Endothelial cell of umbilical vein (primary cell): ENCODE measurements at regions not wholly inside any gene's neighbourhood (a gene's known extent, or its start where the extent isn't known, plus 50 kb on each side); places are given as distances from the start of the nearest gene placed in this dataset.

Experiments
- BruUV-seq: library from RNA; stranded (reverse); fragments of 400-500 nt; replicated peaks from 2 replicates; lab custom pipeline; 2021; lab: Mats Ljungman, UMichigan
- CTCF ChIA-PET: fragments of 300-600, 350-600 bp; sonication (Branson Sonifier 250); formaldehyde crosslinking; loops from one replicate; lab custom pipeline; 2021; ENCODE audit warnings: antibody characterized with exemption, inconsistent platforms; lab: Charles Lee
- POLR2A ChIA-PET: fragments of 300-600, 350-600 bp; sonication (Branson Sonifier 250); formaldehyde crosslinking; loops from one replicate; lab custom pipeline; 2021; ENCODE audit warnings: antibody characterized with exemption, inconsistent platforms; lab: Charles Lee
- DNase-seq: peaks from one replicate; pipeline ENCODE4 v3.0.0-alpha.2; 2011; ENCODE audit warnings: low read depth, low spot score
- FAIRE-seq: peaks from 2 replicates; lab custom pipeline; 2011; peaks lifted over from hg19 to GRCh38; lab: Jason Lieb, UNC
- H2AFZ ChIP-seq: 2 replicates; pipeline ENCODE4 v1.6.0; 2012; ENCODE audit warnings: low read depth, low read length, control low read depth, inconsistent platforms
- H3K27ac ChIP-seq: 2 replicates; pipeline ENCODE4 v1.5.1; 2011; ENCODE audit warnings: low read depth, mild to moderate bottlenecking, control low read depth, low read length, moderate library complexity; ENCODE audit not compliant: insufficient read depth
- H3K27me3 ChIP-seq, 2 experiments: 2 replicates each; pipeline versions ENCODE4 v1.6.0 to v1.6.1; 2011; ENCODE audit warnings: low read length in 2 of 2, mixed read lengths in 1 of 2; ENCODE audit not compliant: control insufficient read depth in 2 of 2, insufficient read depth in 2 of 2
- H3K36me3 ChIP-seq, 2 experiments: 2 replicates in 1 of 2; 3 replicates in 1 of 2; pipeline ENCODE4 v1.5.1; 2011; ENCODE audit warnings: low read length in 2 of 2, mild to moderate bottlenecking in 1 of 2, moderate library complexity in 1 of 2; ENCODE audit not compliant: control insufficient read depth in 2 of 2, insufficient read depth in 2 of 2; ENCODE audit errors: extremely low read depth in 1 of 2
- H3K4me1 ChIP-seq: 3 replicates; pipeline ENCODE4 v1.5.1; 2011; ENCODE audit warnings: mild to moderate bottlenecking, low read length; ENCODE audit not compliant: control insufficient read depth, insufficient read depth; ENCODE audit errors: extremely low read depth
- H3K4me2 ChIP-seq: 2 replicates; pipeline ENCODE4 v1.6.1; 2011; ENCODE audit warnings: low read length, control low read depth, mixed read lengths; ENCODE audit not compliant: insufficient read depth
- H3K4me3 ChIP-seq, 3 experiments: fragments of 200-600 bp in 1 of 3; sonication (generic), shearing (Covaris generic) in 1 of 3; replicated peaks in 1 of 3; 2 replicates each; pipeline ENCODE4 v1.5.1; 2011 to 2016; ENCODE audit warnings: control low read depth in 3 of 3, low read length in 3 of 3, mild to moderate bottlenecking in 2 of 3, inconsistent platforms in 1 of 3, low read depth in 1 of 3, moderate library complexity in 1 of 3; ENCODE audit not compliant: insufficient read depth in 1 of 3
- H3K79me2 ChIP-seq: 2 replicates; pipeline ENCODE4 v1.6.0; 2012; ENCODE audit warnings: low read length, inconsistent platforms; ENCODE audit not compliant: control insufficient read depth, insufficient read depth
- H3K9ac ChIP-seq: replicated peaks from 2 replicates; pipeline ENCODE3; 2011; ENCODE audit warnings: low read length, control low read depth; ENCODE audit not compliant: insufficient read depth; ENCODE audit errors: extremely low read depth
- H3K9me1 ChIP-seq: replicated peaks from 3 replicates; pipeline ENCODE4 v1.6.0; 2011; ENCODE audit warnings: mild to moderate bottlenecking, low read length; ENCODE audit not compliant: control insufficient read depth, insufficient read depth; ENCODE audit errors: extremely low read depth
- H3K9me3 ChIP-seq: replicated peaks from 2 replicates; pipeline ENCODE4 v1.5.1; 2012; ENCODE audit warnings: low read length, inconsistent platforms; ENCODE audit not compliant: control insufficient read depth, insufficient read depth
- H4K20me1 ChIP-seq: replicated peaks from 2 replicates; pipeline ENCODE3; 2011; ENCODE audit warnings: mild to moderate bottlenecking, low read length; ENCODE audit not compliant: control insufficient read depth, insufficient read depth; ENCODE audit errors: extremely low read depth
- CTCF ChIP-seq, 2 donors: IDR thresholded peaks; 1 replicate in 1 of 2; 2 replicates in 1 of 2; pipeline ENCODE4 v1.5.1; 2011; ENCODE audit warnings: low read length in 2 of 2, mild to moderate bottlenecking in 2 of 2, moderate library complexity in 2 of 2, control low read depth in 1 of 2, inconsistent platforms in 1 of 2, low read depth in 1 of 2; ENCODE audit not compliant: insufficient read depth in 1 of 2; ENCODE audit errors: extremely low read depth in 1 of 2
- EZH2 ChIP-seq: IDR thresholded peaks from 2 replicates; pipeline ENCODE4 v1.6.1; 2012; ENCODE audit warnings: borderline replicate concordance, low read depth, mild to moderate bottlenecking, moderate library complexity, low read length, inconsistent platforms; ENCODE audit not compliant: severe bottlenecking
- FOS ChIP-seq: IDR thresholded peaks from 2 replicates; pipeline ENCODE4 v1.6.1; 2011; ENCODE audit warnings: mild to moderate bottlenecking, low read length, moderate library complexity, borderline replicate concordance; ENCODE audit not compliant: insufficient read depth
- GATA2 ChIP-seq: IDR thresholded peaks from 2 replicates; pipeline ENCODE4 v1.7.0; 2011; ENCODE audit warnings: low read depth, mild to moderate bottlenecking, moderate library complexity, mixed read lengths, low read length; ENCODE audit not compliant: insufficient read length, insufficient read depth
- JUN ChIP-seq: IDR thresholded peaks from 2 replicates; pipeline ENCODE4 v1.6.1; 2011; ENCODE audit warnings: borderline replicate concordance, low read depth; ENCODE audit not compliant: insufficient read length, insufficient read depth
- MAX ChIP-seq: IDR thresholded peaks from 2 replicates; pipeline ENCODE4 v1.6.1; 2011; ENCODE audit not compliant: insufficient read depth, insufficient read length
- MYC ChIP-seq: IDR thresholded peaks from one replicate; pipeline ENCODE4 v1.6.1; 2011; ENCODE audit warnings: mild to moderate bottlenecking, low read depth, low read length
- POLR2A ChIP-seq: IDR thresholded peaks from 2 replicates; pipeline ENCODE4 v1.6.1; 2012; ENCODE audit warnings: low read depth, mild to moderate bottlenecking, control low read depth, low read length
- POLR2AphosphoS5 ChIP-seq: IDR thresholded peaks from 2 replicates; pipeline ENCODE4 v1.6.1; 2012; ENCODE audit warnings: low read depth, mild to moderate bottlenecking, control low read depth, low read length, moderate library complexity; ENCODE audit not compliant: insufficient read depth
- dilution Hi-C: fragments of 300-500 bp; cut with MboI; formaldehyde crosslinking; loops from one replicate; pipeline ENCODE4 v1.15.0; 2019; ENCODE audit warnings: low sequenced_read_pairs; ENCODE audit not compliant: extremely low pct_ligation_motif_present
- intact Hi-C: fragments of 100-400 bp; cut with micrococcal nuclease; formaldehyde crosslinking; loops from one replicate; pipeline ENCODE4 v1.10.0; 2022

- H3K4me1 ChIP-seq, result no peaks in the 10 kb centered on the region
- no peaks in the 10 kb centered on the region for H3K79me2 ChIP-seq
- H2AFZ ChIP-seq, result no peak overlapping the region
- no peaks in the 10 kb centered on the region for H4K20me1 ChIP-seq
- no peaks in the 10 kb centered on the region for H3K36me3 ChIP-seq
- ChIA-PET POLR2A (no interaction called here), CTCF (no interaction called here)
- H3K27ac ChIP-seq, result no peak overlapping the region
- no peak for FAIRE-seq
- no peaks in the 10 kb centered on the region for H3K9me1 ChIP-seq
- TF ChIP-seq JUN (no peak), CTCF (IDR thresholded peaks at IDR 0.05; ENCODE audit: extremely low read depth in 1 of 2, insufficient read depth in 1 of 2, low read depth in 1 of 2, low read length in 2 of 2) (no peak), FOS (no peak), POLR2AphosphoS5 (no peak), EZH2 (no peak), POLR2A (no peak), MYC (no peak), MAX (no peak), GATA2 (no peak)
- BruUV-seq, result no TSS peak
- H3K4me3 ChIP-seq, result no peak overlapping the region
- dilution Hi-C loops (no loop called here), intact Hi-C loops (no loop called here)
- H3K4me2 ChIP-seq, result no peak overlapping the region
- no peak for DNase-seq
- H3K9ac ChIP-seq, result no peak overlapping the region
- no peaks in the 10 kb centered on the region for H3K9me3 ChIP-seq
- no peaks in the 10 kb centered on the region for H3K27me3 ChIP-seq
These were observed 53.7 kb upstream of the FAAH2 start for GRCh38 chrX:57232658-57233360.
